IMR-90 (cell line): ENCODE measurements at regions not wholly inside any gene's neighbourhood (a gene's known extent, or its start where the extent isn't known, plus 50 kb on each side); places are given as distances from the start of the nearest gene placed in this dataset.

ENCODE experiments used
- BHLHE40 ChIP-seq: fragments of 150-350 bp; IDR thresholded peaks from 2 replicates; pipeline ENCODE4 v1.6.1; 2016; ENCODE audit warnings: mild to moderate bottlenecking, low read depth, low read length
- FOS ChIP-seq: fragments of 150-350 bp; IDR thresholded peaks from 2 replicates; pipeline ENCODE4 v1.6.1; 2016; ENCODE audit warnings: low read depth, low read length
- SMC3 ChIP-seq: fragments of 150-350 bp; IDR thresholded peaks from 2 replicates; pipeline ENCODE4 v1.6.1; 2016; ENCODE audit warnings: low read depth, mild to moderate bottlenecking, antibody characterized with exemption, low read length, moderate library complexity
- TF ChIP-seq, protein P1 (sequence below): conservative IDR thresholded peaks from 2 replicates; pipeline ENCODE4 v1.5.1; 2012; ENCODE audit warnings: mild to moderate bottlenecking, low read depth, low read length, improper control_type of control experiment
- TF ChIP-seq, protein P2 (sequence below): fragments of 150-350 bp; IDR thresholded peaks from 2 replicates; pipeline ENCODE4 v1.6.1; 2017; ENCODE audit warnings: mild to moderate bottlenecking, antibody characterized with exemption, low read length, low read depth

DNA sequence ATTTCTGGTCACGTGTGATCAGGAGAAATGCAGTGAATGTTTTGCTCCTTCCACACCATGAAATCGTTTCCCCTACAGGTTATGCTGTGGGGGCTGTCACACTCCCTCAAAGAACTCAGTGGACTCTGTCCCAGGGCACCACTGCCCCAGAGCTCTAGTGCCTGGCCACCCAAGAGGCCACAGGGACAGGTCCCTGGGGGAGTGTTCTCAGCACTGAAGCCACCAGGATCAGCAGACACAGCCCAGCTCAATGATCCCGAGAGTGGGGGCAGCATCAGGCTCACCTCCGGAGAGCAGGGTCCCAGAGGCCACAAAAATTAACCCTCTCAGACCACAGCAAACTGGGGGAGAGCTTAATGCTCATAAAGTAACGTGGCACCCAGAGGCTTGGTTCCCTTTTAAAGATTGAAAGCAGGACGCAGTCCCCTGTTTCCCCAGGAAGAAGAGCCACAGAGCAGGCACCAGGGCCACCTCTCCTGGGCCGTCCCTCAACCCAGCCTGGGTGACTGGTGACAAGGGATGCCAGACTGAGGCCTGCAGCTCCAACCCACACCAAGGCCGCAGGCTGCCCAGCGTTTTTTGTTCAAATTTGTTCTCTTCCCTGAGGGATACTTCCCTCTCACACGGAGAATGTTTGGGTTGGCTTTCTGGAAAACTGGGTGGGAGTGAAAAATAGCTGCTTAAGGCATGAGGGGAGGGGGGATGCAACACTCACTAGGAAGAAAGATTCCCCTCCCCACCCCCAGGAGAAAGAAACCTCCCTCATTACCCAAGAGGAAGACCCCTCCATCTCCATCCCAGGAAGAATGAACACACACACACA lies 123.3 kb upstream of the IGF1R start (continued):
- TF ChIP-seq, protein P1, sequence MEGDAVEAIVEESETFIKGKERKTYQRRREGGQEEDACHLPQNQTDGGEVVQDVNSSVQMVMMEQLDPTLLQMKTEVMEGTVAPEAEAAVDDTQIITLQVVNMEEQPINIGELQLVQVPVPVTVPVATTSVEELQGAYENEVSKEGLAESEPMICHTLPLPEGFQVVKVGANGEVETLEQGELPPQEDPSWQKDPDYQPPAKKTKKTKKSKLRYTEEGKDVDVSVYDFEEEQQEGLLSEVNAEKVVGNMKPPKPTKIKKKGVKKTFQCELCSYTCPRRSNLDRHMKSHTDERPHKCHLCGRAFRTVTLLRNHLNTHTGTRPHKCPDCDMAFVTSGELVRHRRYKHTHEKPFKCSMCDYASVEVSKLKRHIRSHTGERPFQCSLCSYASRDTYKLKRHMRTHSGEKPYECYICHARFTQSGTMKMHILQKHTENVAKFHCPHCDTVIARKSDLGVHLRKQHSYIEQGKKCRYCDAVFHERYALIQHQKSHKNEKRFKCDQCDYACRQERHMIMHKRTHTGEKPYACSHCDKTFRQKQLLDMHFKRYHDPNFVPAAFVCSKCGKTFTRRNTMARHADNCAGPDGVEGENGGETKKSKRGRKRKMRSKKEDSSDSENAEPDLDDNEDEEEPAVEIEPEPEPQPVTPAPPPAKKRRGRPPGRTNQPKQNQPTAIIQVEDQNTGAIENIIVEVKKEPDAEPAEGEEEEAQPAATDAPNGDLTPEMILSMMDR: no peak
- no peak for TF ChIP-seq FOS
- TF ChIP-seq SMC3: no peak
- TF ChIP-seq, protein P2, sequence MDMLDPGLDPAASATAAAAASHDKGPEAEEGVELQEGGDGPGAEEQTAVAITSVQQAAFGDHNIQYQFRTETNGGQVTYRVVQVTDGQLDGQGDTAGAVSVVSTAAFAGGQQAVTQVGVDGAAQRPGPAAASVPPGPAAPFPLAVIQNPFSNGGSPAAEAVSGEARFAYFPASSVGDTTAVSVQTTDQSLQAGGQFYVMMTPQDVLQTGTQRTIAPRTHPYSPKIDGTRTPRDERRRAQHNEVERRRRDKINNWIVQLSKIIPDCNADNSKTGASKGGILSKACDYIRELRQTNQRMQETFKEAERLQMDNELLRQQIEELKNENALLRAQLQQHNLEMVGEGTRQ: no peak
- no peak for TF ChIP-seq BHLHE40
